Hepatocyte (in vitro differentiated cells): ENCODE measurements at regions not wholly inside any gene's neighbourhood (a gene's known extent, or its start where the extent isn't known, plus 50 kb on each side); places are given as distances from the start of the nearest gene placed in this dataset.

Experiments
- DNase-seq: peaks from one replicate; pipeline ENCODE4 v3.0.0-alpha.2; 2016; ENCODE audit warnings: low spot score
- H2AFZ ChIP-seq: fragments of 200-600 bp; sonication (generic); 2 replicates; pipeline ENCODE4 v1.6.0; 2016; ENCODE audit warnings: antibody characterized with exemption, mild to moderate bottlenecking
- H3K27ac ChIP-seq: fragments of 200-600 bp; sonication (generic); 2 replicates; pipeline ENCODE4 v1.5.1; 2016; ENCODE audit warnings: mild to moderate bottlenecking
- H3K27me3 ChIP-seq: fragments of 200-600 bp; sonication (generic); 2 replicates; pipeline ENCODE4 v1.6.1; 2016
- H3K36me3 ChIP-seq: fragments of 200-600 bp; sonication (generic); replicated peaks from 2 replicates; pipeline ENCODE4 v1.5.1; 2016; ENCODE audit warnings: low read depth; ENCODE audit not compliant: insufficient read depth
- H3K4me1 ChIP-seq: fragments of 200-600 bp; sonication (generic); 2 replicates; pipeline ENCODE4 v1.5.1; 2016; ENCODE audit warnings: mild to moderate bottlenecking, moderate library complexity; ENCODE audit not compliant: insufficient read depth
- H3K4me2 ChIP-seq: fragments of 200-600 bp; sonication (generic); 2 replicates; pipeline ENCODE4 v1.6.0; 2016
- H3K4me3 ChIP-seq: fragments of 200-600 bp; sonication (generic); 2 replicates; pipeline ENCODE4 v1.5.1; 2016; ENCODE audit warnings: mild to moderate bottlenecking
- H3K79me2 ChIP-seq: fragments of 200-600 bp; sonication (generic); 2 replicates; pipeline ENCODE4 v1.6.0; 2017; ENCODE audit warnings: mild to moderate bottlenecking
- H3K9me2 ChIP-seq: fragments of 200-600 bp; sonication (generic); replicated peaks from 2 replicates; pipeline ENCODE4 v1.6.0; 2017; ENCODE audit warnings: mild to moderate bottlenecking; ENCODE audit not compliant: insufficient read depth
- H3K9me3 ChIP-seq: fragments of 200-600 bp; sonication (generic); 2 replicates; pipeline ENCODE4 v1.5.1; 2016; ENCODE audit warnings: low read depth, mild to moderate bottlenecking
- H4K20me1 ChIP-seq: fragments of 200-600 bp; sonication (generic); 2 replicates; pipeline ENCODE4 v1.6.0; 2016; ENCODE audit warnings: mild to moderate bottlenecking; ENCODE audit not compliant: insufficient read depth, poor library complexity, severe bottlenecking
- EZH2 ChIP-seq: fragments of 200-600 bp; sonication (generic); IDR thresholded peaks from 2 replicates; pipeline ENCODE4 v1.6.1; 2016; ENCODE audit warnings: antibody characterized with exemption, mild to moderate bottlenecking, borderline replicate concordance
- EZH2phosphoT487 ChIP-seq: fragments of 200-600 bp; sonication (generic); IDR thresholded peaks from one replicate; pipeline ENCODE4 v1.6.1; 2018; ENCODE audit warnings: antibody characterized with exemption, mild to moderate bottlenecking, low read depth, moderate library complexity; ENCODE audit not compliant: unreplicated experiment, severe bottlenecking
- WGBS: methylation state at CpG from one replicate; pipeline ENCODE4 v1.1.6; 2016; ENCODE audit warnings: low lambda C conversion rate; ENCODE audit errors: missing lambda C conversion rate; 5-methylcytosine and 5-hydroxymethylcytosine counted together
- TF ChIP-seq, protein P1 (sequence below): fragments of 200-600 bp; sonication (generic); IDR thresholded peaks from 2 replicates; pipeline ENCODE4 v1.5.1; 2016; ENCODE audit warnings: antibody characterized with exemption, mild to moderate bottlenecking; ENCODE audit not compliant: poor library complexity

DNA sequence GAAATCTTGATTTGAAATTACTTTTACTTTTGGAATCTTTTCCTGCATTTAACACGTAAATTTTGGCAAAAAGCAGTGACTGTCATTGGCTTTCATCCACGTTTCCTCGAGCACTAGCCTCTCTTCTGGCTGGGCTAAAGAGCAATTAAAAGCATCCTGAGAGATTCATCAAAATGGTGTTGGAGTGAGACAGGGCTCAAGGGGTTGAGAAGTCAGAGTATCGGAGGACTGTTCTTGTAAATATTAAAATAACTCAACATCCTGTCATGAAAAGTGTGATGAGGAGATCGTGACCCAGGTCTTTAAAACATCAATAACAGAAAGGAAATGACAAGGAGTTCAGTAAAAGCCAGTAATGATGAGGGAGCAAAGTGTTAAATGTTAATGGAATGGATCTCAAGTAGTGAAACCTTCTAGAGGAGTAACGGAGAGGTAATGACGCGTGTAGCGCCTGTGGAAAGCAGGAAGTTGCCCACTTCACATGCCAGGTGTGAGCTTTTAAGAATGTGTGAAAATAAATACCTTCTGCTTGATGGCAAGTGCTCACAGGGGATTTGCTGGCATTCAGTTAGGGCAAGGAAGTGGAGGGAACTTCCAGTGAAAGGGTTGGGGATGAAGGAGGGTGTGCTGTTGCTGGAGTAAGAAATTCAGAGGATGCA is 754.4 kb downstream of the ADCYAP1 start:
- Histone ChIP-seq H3K4me1 (no peaks in the 10 kb centered on the region), H2AFZ (no peak overlapping the region)

DNA sequence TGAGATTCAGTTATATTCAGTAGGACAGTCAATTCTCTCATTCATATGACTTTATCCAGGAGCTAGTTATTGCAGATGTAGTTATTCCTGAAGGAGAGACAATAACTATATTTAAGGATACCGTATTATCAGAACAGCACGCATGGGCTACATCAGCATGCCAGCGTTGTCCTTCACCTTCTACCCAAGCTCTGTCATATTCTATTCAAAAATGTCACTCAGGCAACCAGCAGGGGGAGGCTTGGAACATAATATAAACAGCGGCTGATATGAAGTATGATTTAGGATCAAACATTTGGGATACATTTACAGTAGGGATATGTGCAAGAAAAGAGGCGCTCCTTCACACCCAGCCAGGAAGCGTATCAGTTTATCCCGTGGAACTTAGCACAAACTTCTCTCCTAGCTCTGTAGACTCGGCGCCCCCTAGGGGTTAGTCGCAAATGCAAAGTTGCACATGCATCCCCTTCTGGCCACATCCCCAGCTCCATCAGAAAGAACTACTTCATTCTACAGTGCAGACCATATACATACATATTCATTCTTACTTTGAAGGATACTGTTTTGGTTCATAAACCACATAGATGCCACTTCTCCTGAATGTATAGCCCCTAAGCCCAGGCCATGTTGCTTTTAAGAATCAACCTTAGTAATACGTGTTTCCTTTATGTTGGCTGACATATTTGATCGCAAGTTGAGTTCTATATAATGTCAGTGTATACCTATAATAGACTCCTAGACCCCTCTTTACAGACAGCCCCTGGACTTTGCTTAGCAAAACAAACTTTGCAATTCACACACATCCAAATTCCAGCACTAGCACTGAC is 759.4 kb downstream of the ADCYAP1 start:
- Histone ChIP-seq H3K4me1 (no peaks in the 10 kb centered on the region), H3K27ac (no peak overlapping the region), H3K36me3 (no peaks in the 10 kb centered on the region), H3K79me2 (no peaks in the 10 kb centered on the region), H4K20me1 (no peaks in the 10 kb centered on the region), H3K27me3 (no peaks in the 10 kb centered on the region), H2AFZ (no peak overlapping the region), H3K9me3 (no peaks in the 10 kb centered on the region), H3K4me3 (no peak overlapping the region), H3K4me2 (no peak overlapping the region), H3K9me2 (no peaks in the 10 kb centered on the region)
- WGBS: 51% methylated on average over 12 of the region's 12 CpGs
- TF ChIP-seq, protein P1, sequence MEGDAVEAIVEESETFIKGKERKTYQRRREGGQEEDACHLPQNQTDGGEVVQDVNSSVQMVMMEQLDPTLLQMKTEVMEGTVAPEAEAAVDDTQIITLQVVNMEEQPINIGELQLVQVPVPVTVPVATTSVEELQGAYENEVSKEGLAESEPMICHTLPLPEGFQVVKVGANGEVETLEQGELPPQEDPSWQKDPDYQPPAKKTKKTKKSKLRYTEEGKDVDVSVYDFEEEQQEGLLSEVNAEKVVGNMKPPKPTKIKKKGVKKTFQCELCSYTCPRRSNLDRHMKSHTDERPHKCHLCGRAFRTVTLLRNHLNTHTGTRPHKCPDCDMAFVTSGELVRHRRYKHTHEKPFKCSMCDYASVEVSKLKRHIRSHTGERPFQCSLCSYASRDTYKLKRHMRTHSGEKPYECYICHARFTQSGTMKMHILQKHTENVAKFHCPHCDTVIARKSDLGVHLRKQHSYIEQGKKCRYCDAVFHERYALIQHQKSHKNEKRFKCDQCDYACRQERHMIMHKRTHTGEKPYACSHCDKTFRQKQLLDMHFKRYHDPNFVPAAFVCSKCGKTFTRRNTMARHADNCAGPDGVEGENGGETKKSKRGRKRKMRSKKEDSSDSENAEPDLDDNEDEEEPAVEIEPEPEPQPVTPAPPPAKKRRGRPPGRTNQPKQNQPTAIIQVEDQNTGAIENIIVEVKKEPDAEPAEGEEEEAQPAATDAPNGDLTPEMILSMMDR: peak; percentile 72
- no peak for TF ChIP-seq EZH2
- no peak for TF ChIP-seq EZH2phosphoT487
- peak; percentile 76 for DNase-seq

More for the DNA sequence above, 754.4 kb downstream of the ADCYAP1 start:
- Histone ChIP-seq H3K27me3 (no peaks in the 10 kb centered on the region), H4K20me1 (no peaks in the 10 kb centered on the region), H3K36me3 (no peaks in the 10 kb centered on the region), H3K9me2 (no peaks in the 10 kb centered on the region), H3K9me3 (no peaks in the 10 kb centered on the region), H3K4me3 (no peak overlapping the region), H3K27ac (no peak overlapping the region), H3K79me2 (no peaks in the 10 kb centered on the region), H3K4me2 (no peak overlapping the region)
- no peak for DNase-seq
- TF ChIP-seq EZH2 (no peak), EZH2phosphoT487 (no peak)
- TF ChIP-seq, protein P1: no peak
- 81% methylated on average over 9 of the region's 9 CpGs for WGBS

DNA sequence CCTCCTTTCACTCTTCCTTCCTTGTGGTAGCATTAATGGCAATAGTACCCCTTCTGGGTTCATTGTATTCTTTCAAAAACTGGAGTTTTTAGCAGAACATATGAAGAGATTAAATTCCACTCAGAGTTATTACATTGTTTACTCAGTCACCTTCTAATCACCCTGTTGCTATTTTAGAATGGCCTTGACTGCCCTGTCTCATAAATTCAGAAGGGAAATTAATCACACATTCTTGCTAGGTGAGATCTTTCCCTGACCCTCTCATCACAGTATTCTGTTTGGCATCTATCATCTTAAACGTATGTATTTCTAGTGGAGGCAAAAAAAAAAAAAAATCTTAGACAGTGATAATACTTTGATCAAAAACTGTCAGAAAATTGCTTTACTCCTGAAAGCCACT is 760.4 kb downstream of the ADCYAP1 start:
- H3K4me1 ChIP-seq: no peaks in the 10 kb centered on the region
- H3K9me2 ChIP-seq: no peaks in the 10 kb centered on the region
- H3K36me3 ChIP-seq: no peaks in the 10 kb centered on the region
- H3K4me2 ChIP-seq: no peak overlapping the region
- H3K9me3 ChIP-seq: no peaks in the 10 kb centered on the region
- no peak overlapping the region for H2AFZ ChIP-seq
- no peak overlapping the region for H3K27ac ChIP-seq
- DNase-seq: no peak
- no peak overlapping the region for H3K4me3 ChIP-seq
- no peaks in the 10 kb centered on the region for H4K20me1 ChIP-seq
- H3K27me3 ChIP-seq: no peaks in the 10 kb centered on the region
- no peak for TF ChIP-seq EZH2
- TF ChIP-seq, protein P1: no peak
- no peak for TF ChIP-seq EZH2phosphoT487
- WGBS: 50% methylated on average over 1 of the region's 1 CpG
- H3K79me2 ChIP-seq: no peaks in the 10 kb centered on the region
